COLO668 (cell line): ENCODE measurements at regions not wholly inside any gene's neighbourhood (a gene's known extent, or its start where the extent isn't known, plus 50 kb on each side); places are given as distances from the start of the nearest gene placed in this dataset.

Experiments
- DNase-seq: peaks from one replicate; lab custom pipeline; 2025; ENCODE audit not compliant: unreplicated experiment; lab: John Stamatoyannopoulos, UW

DNA sequence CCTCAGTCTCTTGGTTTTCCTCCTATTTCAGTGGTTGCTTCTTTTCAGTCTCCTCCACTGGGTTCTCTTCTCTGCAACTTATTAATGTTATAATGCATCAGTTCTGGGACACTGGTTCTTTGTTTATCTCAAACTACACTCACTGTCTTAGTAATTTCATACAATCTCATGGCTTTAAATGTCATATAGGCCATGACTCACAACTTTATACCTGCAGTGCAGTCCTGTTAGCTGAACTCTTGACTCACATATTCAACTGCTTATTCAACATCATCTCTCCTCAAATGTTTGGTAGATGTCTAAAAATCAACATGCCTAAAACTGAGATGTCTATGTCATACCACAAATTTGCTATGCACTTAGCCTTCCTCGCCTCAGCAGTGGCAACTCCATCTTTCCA lies 101.2 kb upstream of the PALS2 start:
- no peak for DNase-seq

DNA sequence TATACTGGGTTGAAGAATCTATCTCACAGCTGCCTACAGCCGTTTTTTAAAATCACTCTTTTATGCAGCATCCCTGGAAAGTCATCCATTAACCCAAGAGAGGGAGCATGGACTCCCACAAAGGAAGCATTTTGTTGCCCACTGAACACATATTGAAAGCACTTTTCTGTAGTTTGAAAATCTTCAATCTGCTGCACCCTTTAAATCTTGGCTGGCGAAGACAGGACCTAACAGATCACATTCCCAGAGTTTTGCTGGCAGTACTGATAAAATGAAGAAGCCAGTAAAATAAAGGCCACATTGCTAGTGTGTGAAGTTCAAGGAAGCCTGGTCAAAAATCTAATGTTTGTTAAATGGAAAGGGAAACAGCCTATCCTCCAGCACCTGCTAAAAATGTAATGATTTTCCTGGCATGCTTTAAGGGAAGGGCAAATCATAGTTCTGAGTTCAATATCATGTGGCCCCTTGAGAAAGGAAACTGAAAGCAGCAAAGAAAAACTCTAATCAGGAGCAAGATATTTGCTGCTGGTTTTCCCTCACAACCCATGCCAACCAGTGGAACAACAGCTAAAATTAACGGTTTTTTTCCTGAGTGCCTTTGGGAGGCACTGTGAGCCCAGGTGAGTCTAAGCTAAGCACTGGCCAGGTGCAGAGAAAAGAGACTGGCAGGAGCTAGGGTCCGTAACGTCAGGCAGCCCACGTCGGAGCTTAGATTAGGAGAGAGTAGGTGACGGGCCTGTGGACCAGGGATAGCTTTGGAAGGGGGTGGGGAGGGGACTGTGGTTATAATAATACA lies 97.9 kb upstream of the PALS2 start:
- no peak for DNase-seq

DNA sequence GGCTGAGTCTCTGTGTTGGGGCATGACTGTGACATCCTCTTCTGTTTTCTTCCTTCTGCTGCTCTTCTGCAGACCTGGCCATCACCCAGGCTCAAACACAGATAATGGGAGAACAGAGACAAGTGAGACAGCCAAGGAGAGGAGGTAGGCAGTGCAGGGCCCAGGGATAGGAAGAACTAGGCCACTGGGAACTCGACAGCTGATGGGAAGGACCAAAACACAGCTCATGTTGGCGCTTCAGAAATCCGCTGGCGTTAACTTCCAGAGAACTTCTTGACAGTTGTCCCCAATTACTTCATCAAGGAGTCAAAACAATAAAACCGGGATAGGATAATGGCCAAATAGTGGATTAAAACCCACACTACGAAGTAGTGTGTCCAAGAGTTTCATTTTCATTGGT lies 97.0 kb upstream of the PALS2 start:
- no peak for DNase-seq

DNA sequence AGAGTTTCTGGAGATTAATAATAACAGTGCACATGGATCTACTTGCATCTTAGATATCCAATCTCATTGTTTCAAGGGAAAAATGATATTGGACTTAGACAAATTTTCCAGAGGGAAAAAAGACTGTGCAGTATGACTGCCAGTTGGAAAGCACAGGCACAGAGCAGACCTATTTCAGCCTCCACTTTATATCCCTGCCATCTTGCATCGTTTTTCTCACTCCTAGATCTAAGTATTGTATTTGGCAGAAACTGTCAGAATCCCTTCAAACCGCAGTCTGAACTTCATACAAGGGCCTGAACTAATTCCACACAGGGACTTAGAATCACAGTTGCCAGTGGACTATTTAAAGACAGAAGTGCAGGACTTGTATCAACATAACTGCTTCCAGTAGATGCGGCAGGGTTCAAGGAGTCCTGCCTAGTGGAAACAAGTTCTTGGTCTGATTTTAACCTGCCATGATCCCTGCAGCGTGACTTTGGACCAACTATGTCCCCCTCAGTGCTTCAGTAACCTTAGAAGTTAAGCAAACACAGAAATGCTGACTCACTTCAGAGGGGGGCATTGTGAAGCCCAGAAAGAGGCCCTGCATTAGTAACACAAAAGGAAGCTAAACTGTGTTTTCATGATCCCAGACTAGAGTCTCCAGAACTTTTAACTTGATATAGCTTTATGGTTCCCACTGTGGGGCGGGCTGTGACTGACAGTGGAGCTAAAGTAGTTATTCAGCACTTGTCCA lies 95.7 kb upstream of the PALS2 start:
- peak; percentile 74 for DNase-seq

DNA sequence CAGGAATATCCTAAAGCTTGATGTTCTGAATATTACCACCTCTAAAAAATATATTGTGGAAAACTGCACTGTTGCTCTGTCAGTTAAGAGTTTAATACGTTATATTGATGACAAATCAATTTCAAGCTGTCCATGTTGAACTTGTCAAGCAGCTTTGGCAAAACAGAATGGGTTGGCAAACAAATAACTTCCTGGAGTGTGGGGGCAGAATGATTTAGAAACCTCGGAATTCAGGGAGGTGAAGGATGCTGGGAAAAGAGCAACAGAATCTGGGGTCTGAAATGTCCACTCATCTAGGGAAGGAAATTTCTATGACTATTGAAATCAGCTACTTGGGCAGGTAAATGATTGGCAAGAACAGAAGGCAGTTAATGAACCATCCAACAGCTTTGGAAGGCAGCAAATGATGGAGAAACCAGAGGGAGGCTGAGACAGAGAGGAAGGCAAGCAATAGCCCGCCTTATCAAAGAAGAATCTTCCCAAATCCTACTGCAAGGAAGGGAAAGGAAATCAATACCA lies 95.1 kb upstream of the PALS2 start:
- peak; percentile 61 for DNase-seq

DNA sequence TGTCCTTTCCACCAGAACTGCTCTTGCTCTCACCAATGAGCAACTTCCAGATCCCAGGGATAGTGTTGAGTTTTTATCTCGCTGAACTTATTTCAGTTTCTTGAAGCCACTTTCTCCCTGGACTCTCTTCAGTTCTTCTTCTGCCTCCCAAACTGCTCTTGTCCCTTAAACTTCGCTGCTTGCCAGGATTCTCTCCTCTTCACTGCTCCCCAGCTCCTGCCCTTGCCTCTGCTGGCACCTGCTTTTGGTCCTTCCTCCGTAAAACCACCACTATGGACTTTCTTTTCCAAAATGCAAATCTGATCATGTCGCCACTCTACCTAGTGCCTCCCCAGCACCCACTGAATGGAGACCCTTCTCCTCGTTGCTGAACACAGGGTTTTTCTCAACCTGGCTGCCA lies 92.8 kb upstream of the PALS2 start:
- DNase-seq: no peak

DNA sequence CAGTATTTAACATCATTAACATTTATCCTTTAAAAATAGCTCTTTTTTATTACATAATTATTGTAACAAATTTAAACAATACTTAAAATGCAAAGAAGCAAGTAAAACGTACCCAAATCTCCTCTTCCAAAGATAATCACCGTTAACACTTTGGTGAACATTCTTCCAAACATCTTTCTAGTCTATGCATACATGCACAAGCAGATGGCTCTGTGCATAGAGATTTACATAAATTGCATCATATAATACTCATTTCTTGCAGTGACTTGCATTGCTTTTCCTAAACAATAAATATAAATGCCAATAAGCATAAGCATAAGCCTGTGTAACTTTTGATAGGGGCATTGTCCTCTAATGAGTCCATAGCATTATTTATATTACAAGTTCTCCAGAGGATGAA lies 89.4 kb upstream of the PALS2 start:
- DNase-seq: no peak

DNA sequence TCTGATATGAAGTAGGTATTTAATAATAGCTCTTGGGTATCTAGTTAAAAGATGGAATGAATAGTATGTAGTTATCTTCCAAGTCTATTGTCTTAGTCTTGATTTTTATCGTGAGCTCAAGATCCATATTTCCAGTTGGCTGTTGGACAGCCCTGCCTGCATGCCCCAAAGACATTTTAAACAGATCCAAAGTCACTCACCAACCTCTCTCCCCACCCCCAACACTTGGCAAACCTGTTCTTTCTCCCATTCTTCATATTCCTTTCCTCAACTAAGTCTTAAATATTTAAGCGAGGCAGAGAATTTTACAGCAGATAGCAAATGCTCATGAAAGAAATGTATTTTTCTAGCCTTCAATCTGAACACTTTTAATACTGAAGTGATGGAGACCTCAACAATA lies 80.7 kb upstream of the PALS2 start:
- no peak for DNase-seq

DNA sequence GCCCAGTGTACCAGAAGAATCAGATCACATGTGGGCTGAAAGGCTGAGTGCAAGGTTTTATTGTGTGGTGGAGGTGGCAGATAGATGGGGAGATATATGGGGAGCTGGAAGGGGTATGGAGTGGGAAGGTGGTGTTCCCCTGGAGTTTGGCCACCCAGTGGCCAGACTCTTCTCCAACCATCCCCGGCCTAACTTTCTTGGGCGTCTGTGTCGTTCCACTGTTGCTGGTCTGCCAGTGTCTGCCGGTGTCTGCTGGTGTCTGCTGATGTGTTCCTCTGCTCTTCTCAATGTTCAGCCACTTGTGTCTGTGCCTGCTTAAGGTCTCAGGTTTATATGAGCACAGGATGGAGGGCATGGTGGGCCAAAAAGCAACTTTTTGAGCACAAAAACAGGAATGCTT lies 78.4 kb upstream of the PALS2 start:
- DNase-seq: no peak

DNA sequence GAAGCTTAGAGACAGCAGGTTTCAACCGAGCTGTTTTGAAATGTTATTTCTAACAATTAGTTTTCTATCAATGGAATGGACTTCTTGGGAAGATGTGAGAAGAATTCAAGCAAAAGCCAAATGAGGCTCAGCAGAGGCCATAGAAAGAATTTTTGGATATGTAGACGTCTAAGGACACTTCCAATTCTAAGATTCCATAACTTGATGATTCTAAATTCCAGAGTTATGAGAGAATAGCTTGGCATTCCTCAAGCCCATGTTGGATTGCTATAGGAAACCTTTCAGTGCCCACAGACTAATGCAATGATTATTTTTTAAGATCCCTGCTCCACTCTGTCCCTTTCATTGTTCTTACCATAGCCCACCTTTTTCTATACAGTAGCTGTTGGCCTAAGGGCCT lies 77.2 kb upstream of the PALS2 start:
- no peak for DNase-seq

DNA sequence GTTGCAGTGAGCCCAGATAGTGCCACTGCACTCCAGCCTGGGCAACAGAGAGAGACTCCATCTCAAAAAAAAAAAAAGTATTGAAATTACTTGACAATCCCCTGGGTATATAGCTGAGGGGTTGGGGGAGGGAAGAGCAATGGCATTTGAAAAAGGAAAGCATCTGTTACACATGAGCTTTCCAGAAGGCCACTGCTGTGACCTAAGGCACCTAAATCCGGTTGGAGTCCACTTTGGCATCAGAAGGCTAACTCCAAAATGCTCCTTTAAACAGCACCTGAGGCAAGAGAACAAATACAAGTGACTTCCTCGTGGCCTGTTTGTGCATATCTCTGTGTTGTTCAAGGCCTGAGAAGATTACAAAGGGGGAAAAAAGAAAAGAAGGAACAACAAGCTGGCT lies 74.8 kb upstream of the PALS2 start:
- no peak for DNase-seq

DNA sequence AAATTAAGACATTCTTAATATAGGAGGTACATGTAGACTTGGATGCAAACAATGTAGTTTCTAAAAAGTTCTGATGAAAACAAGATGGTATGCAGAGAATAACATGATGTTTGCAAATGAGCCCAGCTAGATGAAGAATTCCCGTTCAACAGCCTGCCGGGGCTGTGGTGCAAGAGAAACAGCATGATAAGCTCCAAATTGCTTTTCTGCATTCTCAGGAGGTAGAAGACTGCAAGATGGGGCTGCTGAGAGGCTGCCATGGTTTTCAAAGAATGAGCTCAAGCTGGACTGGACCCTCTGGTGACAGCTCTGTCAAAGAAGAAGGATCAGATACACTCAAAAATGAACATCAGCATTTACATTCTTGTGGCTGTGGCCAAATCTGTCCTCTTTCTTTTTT lies 73.4 kb upstream of the PALS2 start:
- no peak for DNase-seq

DNA sequence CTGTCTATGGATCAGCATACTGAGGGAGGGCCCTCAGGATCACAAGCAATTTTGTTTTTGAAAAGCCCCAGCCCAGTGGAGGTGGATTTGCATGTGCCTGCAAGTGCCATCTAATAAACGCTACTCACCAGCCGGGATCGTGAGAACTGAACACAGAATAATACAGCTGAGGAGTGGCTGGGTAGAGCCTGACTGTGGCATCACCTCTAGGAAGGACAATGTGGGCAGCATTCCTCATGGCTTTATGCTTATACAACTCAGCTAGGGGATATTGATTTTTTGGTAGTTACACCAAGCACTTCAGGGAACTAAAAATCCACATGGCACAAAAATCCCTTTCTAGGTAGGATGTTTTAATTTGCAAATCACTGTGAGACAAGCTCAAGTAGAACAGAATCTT lies 72.7 kb upstream of the PALS2 start:
- no peak for DNase-seq

DNA sequence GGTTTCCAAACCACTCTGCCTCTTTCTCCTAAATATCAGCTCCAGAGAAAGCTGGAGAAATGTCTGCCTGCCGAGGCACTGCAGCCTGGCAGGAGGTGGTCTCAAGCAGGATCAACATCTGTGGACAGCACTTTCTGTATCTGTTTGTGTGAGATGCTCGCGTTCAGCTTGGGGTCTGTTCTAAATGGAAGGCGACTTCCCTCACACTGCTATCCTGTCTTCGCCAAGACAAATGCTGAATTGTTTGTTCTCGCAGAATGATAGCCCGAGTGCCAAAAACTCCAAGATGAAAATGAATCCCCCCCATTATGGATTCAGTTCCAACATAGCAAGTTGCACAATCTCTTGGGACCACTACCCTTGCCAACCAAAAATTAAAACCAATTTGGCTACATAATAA lies 72.2 kb upstream of the PALS2 start:
- no peak for DNase-seq

DNA sequence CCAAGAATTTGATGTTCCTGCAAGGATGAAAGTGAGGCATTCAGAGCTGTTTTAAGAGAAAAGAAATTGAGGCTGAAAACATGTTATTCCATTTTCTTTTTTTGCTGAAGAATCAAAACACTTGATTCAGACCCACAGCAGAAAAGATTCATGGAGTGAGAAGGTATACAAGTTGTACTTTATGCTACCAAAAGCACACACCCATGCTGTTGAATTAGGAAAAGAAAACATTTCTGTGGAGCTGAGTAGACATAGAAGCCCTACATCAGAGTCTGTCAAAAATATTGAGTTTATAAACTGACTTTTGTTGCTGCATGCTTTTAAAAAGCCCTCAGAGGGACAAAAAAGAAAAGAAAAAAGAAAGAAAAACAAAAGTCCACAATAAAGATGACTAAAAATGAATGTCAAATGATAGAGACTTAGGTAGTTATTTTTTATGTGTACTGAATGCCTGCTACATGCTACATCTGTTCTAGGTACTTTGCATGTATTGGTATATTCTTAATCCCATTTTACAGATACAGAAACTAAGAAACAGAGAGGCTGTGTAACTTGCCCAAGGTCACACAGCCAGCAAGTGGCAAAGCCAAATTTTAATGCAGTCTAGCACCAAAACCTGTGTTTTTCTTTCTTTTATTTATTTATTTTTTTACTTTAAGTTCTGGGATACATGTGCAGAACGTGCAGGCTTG lies 71.7 kb upstream of the PALS2 start:
- DNase-seq: no peak

DNA sequence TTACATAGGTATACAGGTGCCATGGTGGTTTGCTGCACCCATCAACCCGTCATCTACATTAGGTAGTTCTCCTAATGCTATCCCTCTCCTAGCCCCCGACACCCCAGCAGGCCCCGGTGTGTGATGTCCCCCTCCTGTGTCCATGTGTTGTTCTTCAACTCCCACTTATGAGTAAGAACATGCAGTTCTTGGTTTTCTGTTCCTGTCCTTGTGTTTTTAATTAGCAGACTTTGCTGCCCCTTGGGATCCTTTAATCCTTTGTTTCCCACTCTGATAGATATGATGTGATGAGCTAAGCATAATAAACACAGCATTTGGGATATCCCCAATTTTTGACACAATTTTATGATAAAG lies 71.1 kb upstream of the PALS2 start:
- DNase-seq: no peak

DNA sequence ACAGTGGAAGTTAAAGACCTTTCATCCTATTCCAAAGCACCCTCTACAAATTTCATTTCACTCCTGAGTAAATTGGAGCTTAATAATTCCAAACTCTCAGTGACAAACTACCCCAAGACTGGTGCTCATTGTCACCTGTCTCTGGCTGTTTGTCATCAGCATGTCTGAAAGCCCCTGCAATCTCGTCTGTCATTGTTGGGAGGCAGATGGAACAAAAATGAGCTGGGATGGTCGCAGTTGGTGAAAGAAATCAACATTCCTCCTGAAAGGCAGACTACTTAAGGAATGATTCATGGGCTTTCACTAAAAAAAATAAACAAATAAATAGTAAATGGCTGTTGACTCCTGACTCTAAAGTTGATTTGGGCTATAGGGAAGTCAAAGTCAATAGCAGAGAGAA lies 69.7 kb upstream of the PALS2 start:
- DNase-seq: no peak

DNA sequence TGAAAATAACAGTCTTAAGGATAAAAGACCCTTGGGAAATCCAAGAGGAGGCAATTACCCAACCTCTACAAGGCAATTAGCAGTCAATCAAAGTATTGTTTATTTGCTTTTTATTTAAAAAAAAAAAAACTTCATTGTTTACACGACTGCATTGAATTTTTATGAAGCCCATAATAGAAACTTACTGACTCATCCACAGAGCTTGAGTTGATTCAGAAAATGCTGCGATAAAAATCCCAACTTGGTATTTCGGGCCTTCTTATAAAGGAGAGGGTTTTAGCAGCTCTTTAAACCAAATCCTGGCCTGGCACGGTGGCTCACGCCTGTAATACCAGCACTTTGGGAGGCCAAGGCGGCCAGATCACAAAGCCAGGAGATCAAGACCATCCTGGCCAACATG lies 69.2 kb upstream of the PALS2 start:
- DNase-seq: no peak

DNA sequence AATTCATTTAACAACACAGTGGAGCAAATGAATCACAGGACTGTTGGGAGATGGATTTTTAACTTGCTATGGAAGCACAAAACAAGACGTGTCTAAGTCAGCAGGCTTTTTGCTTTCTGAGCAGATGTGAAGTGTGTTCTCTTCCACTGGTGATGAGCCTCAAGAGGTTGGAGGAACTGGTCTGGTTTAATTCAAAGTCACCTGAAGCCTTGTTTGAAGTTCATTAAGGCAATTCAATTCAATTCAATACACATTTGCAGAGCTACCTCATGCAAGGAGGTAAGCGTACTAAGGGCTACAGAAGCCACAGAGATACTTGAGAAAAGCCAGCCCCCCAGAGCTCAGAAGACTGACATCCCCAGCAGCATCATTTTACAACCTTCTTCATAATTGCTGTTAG lies 68.4 kb upstream of the PALS2 start:
- DNase-seq: no peak

DNA sequence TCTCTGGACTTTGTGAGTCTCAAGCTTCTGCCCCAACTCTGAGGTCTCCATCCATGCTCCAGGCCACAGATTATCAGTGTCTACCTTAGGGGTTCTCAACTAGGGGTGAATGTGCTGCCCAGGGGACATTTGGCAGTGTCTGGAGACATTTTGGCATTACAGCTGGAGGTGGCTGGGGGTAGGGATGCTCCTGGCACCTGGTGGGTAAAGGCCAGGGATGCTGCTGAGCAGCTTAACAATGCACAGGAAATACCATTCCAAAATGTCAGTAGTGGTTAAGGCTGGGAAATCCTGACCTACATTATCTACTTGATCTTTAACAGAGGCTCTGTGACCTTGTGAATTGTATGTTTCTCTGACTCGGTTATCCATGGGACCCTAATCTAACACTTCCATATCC lies 67.3 kb upstream of the PALS2 start:
- DNase-seq: no peak

DNA sequence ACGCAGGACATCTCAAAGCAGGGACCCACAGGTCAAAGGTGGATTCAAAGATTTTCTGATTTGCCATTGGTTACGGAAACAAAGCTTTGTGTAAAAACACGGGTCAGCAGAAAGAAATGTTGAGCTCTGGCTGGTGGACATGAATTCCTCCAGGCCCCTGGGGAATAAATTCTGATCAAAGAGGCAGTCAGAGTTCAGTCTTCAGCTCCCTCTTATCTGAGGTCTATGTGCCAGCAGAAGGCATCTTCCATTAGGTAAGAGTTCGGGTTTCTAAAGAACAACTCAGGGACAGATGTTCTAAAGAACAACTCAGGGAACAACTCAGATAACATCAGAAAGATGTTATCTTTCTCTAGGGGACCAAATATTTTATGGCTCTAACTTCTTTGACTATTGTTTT lies 64.9 kb upstream of the PALS2 start:
- DNase-seq: no peak

DNA sequence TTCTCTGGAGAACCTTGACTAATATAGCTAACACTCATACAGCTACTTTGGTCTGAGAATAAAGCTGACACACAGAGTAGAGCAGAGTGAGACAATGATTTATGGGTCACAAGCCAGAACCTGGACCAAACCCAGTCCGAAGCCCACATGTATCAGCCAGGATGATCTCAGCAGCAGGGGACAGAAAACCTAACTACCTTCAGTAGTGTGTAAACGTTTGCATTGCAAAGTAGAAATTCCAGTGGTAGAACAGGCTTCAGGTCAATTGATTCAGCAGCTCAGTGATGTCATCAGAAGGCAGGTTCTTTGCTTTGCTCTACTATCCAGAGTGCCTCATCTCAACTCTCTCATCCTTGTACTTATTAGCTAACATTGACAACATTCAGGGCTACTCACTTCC lies 62.5 kb upstream of the PALS2 start:
- no peak for DNase-seq
